PC-9 (cell line): ENCODE measurements at regions not wholly inside any gene's neighbourhood (a gene's known extent, or its start where the extent isn't known, plus 50 kb on each side); places are given as distances from the start of the nearest gene placed in this dataset.

Experiments used
- CTCF ChIP-seq: fragments of 200-600 bp; sonication (generic); conservative IDR thresholded peaks from 2 replicates; pipeline ENCODE4 v1.6.1; 2017; ENCODE audit warnings: mixed run types, antibody characterized with exemption, mild to moderate bottlenecking, moderate library complexity
- EZH2 ChIP-seq: fragments of 200-600 bp; sonication (generic); IDR thresholded peaks from 2 replicates; pipeline ENCODE4 v1.8.0; 2017; ENCODE audit warnings: antibody characterized with exemption, low read depth

GRCh38 chr9:20014168-20014567 is 225.3 kb upstream of the SLC24A2 start:
- TF ChIP-seq EZH2 (no peak), CTCF (no peak)
